AG09309 (cell line): ENCODE measurements at regions not wholly inside any gene's neighbourhood (a gene's known extent, or its start where the extent isn't known, plus 50 kb on each side); places are given as distances from the start of the nearest gene placed in this dataset.

ENCODE experiments used
- DNase-seq: peaks from one replicate; pipeline ENCODE4 v3.0.0-alpha.2; 2010; ENCODE audit warnings: low read depth
- H3K4me3 ChIP-seq: 2 replicates; pipeline ENCODE4 v1.5.1; 2011; ENCODE audit warnings: mild to moderate bottlenecking, low read depth, low read length, moderate library complexity; ENCODE audit not compliant: control insufficient read depth
- CTCF ChIP-seq: IDR thresholded peaks from 2 replicates; pipeline ENCODE4 v1.5.1; 2011; ENCODE audit warnings: mild to moderate bottlenecking, low read depth, low read length, inconsistent platforms; ENCODE audit not compliant: insufficient read depth, control insufficient read depth; ENCODE audit errors: missing control alignments

- DNase-seq = no peak
- H3K4me3 ChIP-seq = no peak overlapping the region
- no peak for TF ChIP-seq CTCF
Observed at GRCh38 chr2:22513563-22513962, 871.4 kb upstream of the KLHL29 start.

GRCh38 chr2:22517141-22517540 lies 867.8 kb upstream of the KLHL29 start:
- TF ChIP-seq CTCF = no peak
- no peak overlapping the region for H3K4me3 ChIP-seq
- no peak for DNase-seq

- TF ChIP-seq CTCF = no peak
- H3K4me3 ChIP-seq = no peak overlapping the region
Observed at GRCh38 chr2:22518641-22519040, 866.3 kb upstream of the KLHL29 start.

GRCh38 chr2:22520369-22521288 lies 864.4 kb upstream of the KLHL29 start:
- H3K4me3 ChIP-seq = no peak overlapping the region
- TF ChIP-seq CTCF = no peak
- DNase-seq = no peak

More at GRCh38 chr2:22518641-22519040, 866.3 kb upstream of the KLHL29 start:
- DNase-seq = no peak

- no peak overlapping the region for H3K4me3 ChIP-seq
- no peak for DNase-seq
- TF ChIP-seq CTCF = no peak
Observed at GRCh38 chr2:22521620-22522019, 863.4 kb upstream of the KLHL29 start.

- TF ChIP-seq CTCF = no peak
- no peak overlapping the region for H3K4me3 ChIP-seq
- DNase-seq = no peak
Observed at GRCh38 chr2:22525681-22526080, 859.3 kb upstream of the KLHL29 start.
